ENCODE measurements at regions not wholly inside any gene's neighbourhood (a gene's known extent, or its start where the extent isn't known, plus 50 kb on each side); places are given as distances from the start of the nearest gene placed in this dataset.

DNA sequence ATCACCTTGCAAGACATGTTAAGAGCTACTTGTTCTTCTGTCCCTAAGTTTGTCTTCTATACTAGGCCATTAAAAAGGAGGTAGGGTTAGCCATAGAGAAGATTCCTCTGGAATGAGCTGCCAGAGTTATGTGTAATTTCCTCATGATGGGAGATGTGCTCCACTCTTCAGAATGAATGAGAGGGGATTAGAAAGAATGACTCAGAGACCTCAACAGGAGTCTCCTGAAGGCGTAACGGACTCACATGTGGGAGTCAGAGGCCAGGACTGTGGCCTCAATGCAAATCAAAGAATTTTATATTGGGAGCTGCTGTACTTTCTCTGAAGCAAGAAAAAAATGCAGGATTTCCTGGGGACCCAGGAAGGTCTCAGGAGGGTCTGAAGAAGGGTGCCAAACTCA, 87.8 kb upstream of the ATXN7L3B start:
- TF ChIP-seq EZH2phosphoT487 (IDR thresholded peaks at IDR 0.05; ENCODE audit: borderline replicate concordance) (no peak), CTCF (conservative IDR thresholded peaks at IDR 0.05; ENCODE audit: low read length) (no peak)

All from Loucy (cell line).